Colonic mucosa (tissue), 4 donors: ENCODE measurements at regions not wholly inside any gene's neighbourhood (a gene's known extent, or its start where the extent isn't known, plus 50 kb on each side); places are given as distances from the start of the nearest gene placed in this dataset.

Experiments
- DNase-seq: peaks from one replicate; pipeline ENCODE4 v3.0.0-alpha.2; 2020
- H3K27ac ChIP-seq: fragments of 200-600 bp; one replicate; pipeline ENCODE4 v1.8.0; 2021
- H3K27me3 ChIP-seq: fragments of 200-600 bp; one replicate; pipeline ENCODE4 v1.8.0; 2021
- H3K36me3 ChIP-seq: fragments of 200-600 bp; one replicate; pipeline ENCODE4 v1.8.0; 2021
- H3K4me1 ChIP-seq: fragments of 200-600 bp; one replicate; pipeline ENCODE4 v1.8.0; 2021; ENCODE audit warnings: mild to moderate bottlenecking
- H3K4me3 ChIP-seq: fragments of 200-600 bp; one replicate; pipeline ENCODE4 v1.8.0; 2021
- H3K9ac ChIP-seq, 2 donors: one replicate each; pipeline ENCODE4 v1.7.0; 2013; ENCODE audit warnings: control low read depth in 2 of 2, low read depth in 2 of 2, low read length in 2 of 2
- H3K9me3 ChIP-seq: fragments of 200-600 bp; one replicate; pipeline ENCODE4 v1.8.0; 2021
- CTCF ChIP-seq: fragments of 200-600 bp; IDR thresholded peaks from one replicate; pipeline ENCODE4 v1.8.0; 2022; ENCODE audit warnings: antibody characterized with exemption, mild to moderate bottlenecking
- intact Hi-C: fragments of 100-400 bp; cut with DNase I; formaldehyde crosslinking; loops from one replicate; pipeline ENCODE4 v1.14.1; 2022
- donor health status: healthy.
- donor health status: DM: no; HTN: no; CAD: no.
- donor health status: DM: no; HTN: no; CAD: no.

GRCh38 chrX:13266641-13267345 is 53.1 kb downstream of the ATXN3L start:
- Histone ChIP-seq H3K27me3 (no peaks in the 10 kb centered on the region), H3K4me1 (no peaks in the 10 kb centered on the region), H3K9ac (no peak overlapping the region), H3K4me3 (no peak overlapping the region), H3K27ac (no peak overlapping the region), H3K9me3 (no peaks in the 10 kb centered on the region), H3K36me3 (no peaks in the 10 kb centered on the region)
- DNase-seq, result no peak
- intact Hi-C loops, result no loop called here
- TF ChIP-seq CTCF, result no peak

GRCh38 chrX:13265549-13266132 is 54.2 kb downstream of the ATXN3L start:
- Histone ChIP-seq H3K27ac (no peak overlapping the region), H3K4me3 (no peak overlapping the region), H3K9ac (no peak overlapping the region), H3K27me3 (no peaks in the 10 kb centered on the region), H3K36me3 (no peaks in the 10 kb centered on the region), H3K4me1 (no peaks in the 10 kb centered on the region), H3K9me3 (no peaks in the 10 kb centered on the region)
- intact Hi-C loops, result no loop called here
- DNase-seq, result no peak
- TF ChIP-seq CTCF, result no peak

- H3K4me1 ChIP-seq, result no peaks in the 10 kb centered on the region
- intact Hi-C loops, result no loop called here
- no peak overlapping the region for H3K4me3 ChIP-seq
- H3K27me3 ChIP-seq, result no peaks in the 10 kb centered on the region
- no peak overlapping the region for H3K9ac ChIP-seq
- H3K36me3 ChIP-seq, result no peaks in the 10 kb centered on the region
- no peaks in the 10 kb centered on the region for H3K9me3 ChIP-seq
- no peak overlapping the region for H3K27ac ChIP-seq
- no peak for DNase-seq
- no peak for TF ChIP-seq CTCF
Observed at GRCh38 chrX:13265111-13265510, 54.7 kb downstream of the ATXN3L start.

- no peak overlapping the region for H3K4me3 ChIP-seq
- H3K9ac ChIP-seq, result no peak overlapping the region
- no peaks in the 10 kb centered on the region for H3K27me3 ChIP-seq
- no peaks in the 10 kb centered on the region for H3K4me1 ChIP-seq
- no peak overlapping the region for H3K27ac ChIP-seq
- H3K9me3 ChIP-seq, result no peaks in the 10 kb centered on the region
- intact Hi-C loops, result no loop called here
- TF ChIP-seq CTCF, result no peak
- no peak for DNase-seq
- H3K36me3 ChIP-seq, result no peaks in the 10 kb centered on the region
Observed at GRCh38 chrX:13263560-13264251, 56.1 kb downstream of the ATXN3L start.

GRCh38 chrX:13261348-13261747 is 58.5 kb downstream of the ATXN3L start:
- H3K9ac ChIP-seq, result no peak overlapping the region
- DNase-seq, result no peak
- no peak overlapping the region for H3K4me3 ChIP-seq
- no peaks in the 10 kb centered on the region for H3K36me3 ChIP-seq
- peak overlapping the region; percentile 52 for H3K27ac ChIP-seq
- intact Hi-C loops, result no loop called here
- no peaks in the 10 kb centered on the region for H3K4me1 ChIP-seq
- H3K9me3 ChIP-seq, result no peaks in the 10 kb centered on the region
- no peaks in the 10 kb centered on the region for H3K27me3 ChIP-seq
- no peak for TF ChIP-seq CTCF
